ENCODE measurements at regions not wholly inside any gene's neighbourhood (a gene's known extent, or its start where the extent isn't known, plus 50 kb on each side); places are given as distances from the start of the nearest gene placed in this dataset.

GRCh38 chr3:166100730-166101129, 263.5 kb upstream of the BCHE start:
- Mint-ChIP-seq H3K4me1 (no peaks in the 10 kb centered on the region), H3K4me3 (no peak overlapping the region), H3K9me3 (no peaks in the 10 kb centered on the region), H3K27ac (no peak overlapping the region), H3K27me3 (ENCODE audit: insufficient read depth, low read depth) (no peaks in the 10 kb centered on the region), H3K36me3 (no peaks in the 10 kb centered on the region)
- H3K27ac ChIP-seq: no peak overlapping the region
- no peaks in the 10 kb centered on the region for H3K79me2 ChIP-seq (ENCODE audit: low read depth)
- no peak overlapping the region for H3K4me3 ChIP-seq
- no peak for TF ChIP-seq EZH2 (IDR thresholded peaks at IDR 0.05)
- TF ChIP-seq CTCF (IDR thresholded peaks at IDR 0.05): no peak
- TF ChIP-seq EZH2phosphoT487 (IDR thresholded peaks at IDR 0.05): no peak
- H3K9ac ChIP-seq: no peak overlapping the region
- no peak for DNase-seq (ENCODE audit: low spot score)
- no peaks in the 10 kb centered on the region for H3F3A ChIP-seq (ENCODE audit: low read depth)
- no peaks in the 10 kb centered on the region for H3K27me3 ChIP-seq
- no peaks in the 10 kb centered on the region for H4K20me1 ChIP-seq (ENCODE audit: low read depth)
- H3K9me3 ChIP-seq (ENCODE audit: low read depth): no peaks in the 10 kb centered on the region
- H3K4me2 ChIP-seq: no peak overlapping the region
- no peaks in the 10 kb centered on the region for H3K36me3 ChIP-seq
- H3K4me1 ChIP-seq: no peaks in the 10 kb centered on the region
- H2AFZ ChIP-seq (replicated peaks): no peak overlapping the region

GRCh38 chr3:166089575-166089974, 252.4 kb upstream of the BCHE start:
- H3K4me3 Mint-ChIP-seq: no peak overlapping the region
- no peak overlapping the region for H3K27ac ChIP-seq
- no peaks in the 10 kb centered on the region for H3K9me3 Mint-ChIP-seq
- H3F3A ChIP-seq (ENCODE audit: low read depth): no peaks in the 10 kb centered on the region
- H3K4me1 ChIP-seq: no peaks in the 10 kb centered on the region
- no peaks in the 10 kb centered on the region for H3K36me3 ChIP-seq
- H3K79me2 ChIP-seq (ENCODE audit: low read depth): no peaks in the 10 kb centered on the region
- H3K27ac Mint-ChIP-seq: no peak overlapping the region
- peaks cover 3% of the 10 kb centered on the region for H3K27me3 Mint-ChIP-seq (ENCODE audit: insufficient read depth, low read depth)
- H3K27me3 ChIP-seq: no peaks in the 10 kb centered on the region
- H3K9ac ChIP-seq: no peak overlapping the region
- no peak overlapping the region for H2AFZ ChIP-seq (replicated peaks)
- TF ChIP-seq EZH2phosphoT487 (IDR thresholded peaks at IDR 0.05) (no peak), EZH2 (IDR thresholded peaks at IDR 0.05) (no peak), CTCF (IDR thresholded peaks at IDR 0.05) (no peak)
- no peaks in the 10 kb centered on the region for H3K36me3 Mint-ChIP-seq
- H4K20me1 ChIP-seq (ENCODE audit: low read depth): no peaks in the 10 kb centered on the region
- no peak overlapping the region for H3K4me2 ChIP-seq
- peaks cover 7% of the 10 kb centered on the region for H3K4me1 Mint-ChIP-seq
- H3K4me3 ChIP-seq: no peak overlapping the region
- DNase-seq (ENCODE audit: low spot score): no peak
- no peaks in the 10 kb centered on the region for H3K9me3 ChIP-seq (ENCODE audit: low read depth)

GRCh38 chr3:166085164-166085856, 248.1 kb upstream of the BCHE start:
- Mint-ChIP-seq H3K27me3 (ENCODE audit: insufficient read depth, low read depth) (peaks cover under 1% of the 10 kb centered on the region), H3K4me1 (no peaks in the 10 kb centered on the region), H3K27ac (no peak overlapping the region), H3K9me3 (no peaks in the 10 kb centered on the region), H3K4me3 (no peak overlapping the region), H3K36me3 (no peaks in the 10 kb centered on the region)
- Histone ChIP-seq H3K79me2 (ENCODE audit: low read depth) (no peaks in the 10 kb centered on the region), H3F3A (ENCODE audit: low read depth) (no peaks in the 10 kb centered on the region), H3K4me3 (no peak overlapping the region), H3K4me2 (no peak overlapping the region), H2AFZ (replicated peaks) (no peak overlapping the region), H3K27ac (no peak overlapping the region), H3K4me1 (no peaks in the 10 kb centered on the region), H3K27me3 (no peaks in the 10 kb centered on the region), H3K36me3 (no peaks in the 10 kb centered on the region), H3K9ac (no peak overlapping the region), H3K9me3 (ENCODE audit: low read depth) (no peaks in the 10 kb centered on the region), H4K20me1 (ENCODE audit: low read depth) (no peaks in the 10 kb centered on the region)
- no peak for TF ChIP-seq EZH2 (IDR thresholded peaks at IDR 0.05)
- no peak for TF ChIP-seq EZH2phosphoT487 (IDR thresholded peaks at IDR 0.05)
- TF ChIP-seq CTCF (IDR thresholded peaks at IDR 0.05): no peak
- DNase-seq (ENCODE audit: low spot score): no peak
